Central memory CD8-positive, alpha-beta T cell (primary cell): ENCODE measurements at regions not wholly inside any gene's neighbourhood (a gene's known extent, or its start where the extent isn't known, plus 50 kb on each side); places are given as distances from the start of the nearest gene placed in this dataset.

Experiments used
- ATAC-seq: fragments of 150-1000 bp; cut with Tn5 transposase; replicated peaks from 2 replicates; pipeline ENCODE4 v1.10.0; 2022; ENCODE audit warnings: mild to moderate bottlenecking, moderate FRiP score, moderate number of reproducible peaks; ENCODE audit not compliant: poor library complexity, severe bottlenecking; ENCODE audit errors: extremely low read depth
- DNase-seq, 2 donors: peaks; one replicate each; pipeline ENCODE4 v3.0.0; 2021; ENCODE audit warnings: low spot score in 2 of 2
- H3K27ac Mint-ChIP-seq: one replicate; pipeline ENCODE4 v1.8.0; 2022; ENCODE audit warnings: low read depth, mild to moderate bottlenecking, moderate library complexity, mixed read lengths
- H3K27me3 Mint-ChIP-seq: one replicate; pipeline ENCODE4 v1.8.0; 2022; ENCODE audit warnings: mixed read lengths
- H3K36me3 Mint-ChIP-seq: one replicate; pipeline ENCODE4 v1.8.0; 2022; ENCODE audit warnings: mild to moderate bottlenecking, moderate library complexity, mixed read lengths; ENCODE audit not compliant: insufficient read depth
- H3K4me1 Mint-ChIP-seq: one replicate; pipeline ENCODE4 v1.8.0; 2022; ENCODE audit warnings: mixed read lengths
- H3K4me3 Mint-ChIP-seq: one replicate; pipeline ENCODE4 v1.8.0; 2022; ENCODE audit warnings: mild to moderate bottlenecking, moderate library complexity, mixed read lengths
- H3K9me3 Mint-ChIP-seq: one replicate; pipeline ENCODE4 v1.8.0; 2022; ENCODE audit warnings: mixed read lengths

GRCh38 chr3:124431331-124431994 lies 298.8 kb upstream of the UMPS start:
- DNase-seq (no peak), ATAC-seq (no peak)
- Mint-ChIP-seq H3K4me1 (no peaks in the 10 kb centered on the region), H3K27me3 (peaks cover 44% of the 10 kb centered on the region), H3K27ac (no peak overlapping the region), H3K9me3 (no peaks in the 10 kb centered on the region), H3K4me3 (no peak overlapping the region), H3K36me3 (no peaks in the 10 kb centered on the region)

GRCh38 chr3:124434176-124434575 lies 296.1 kb upstream of the UMPS start:
- Mint-ChIP-seq H3K9me3 (no peaks in the 10 kb centered on the region), H3K27ac (no peak overlapping the region), H3K36me3 (no peaks in the 10 kb centered on the region), H3K4me1 (no peaks in the 10 kb centered on the region), H3K27me3 (peaks cover 35% of the 10 kb centered on the region), H3K4me3 (no peak overlapping the region)
- ATAC-seq (no peak), DNase-seq (no peak)

GRCh38 chr3:124435467-124435866 lies 294.8 kb upstream of the UMPS start:
- ATAC-seq (no peak), DNase-seq (no peak)
- Mint-ChIP-seq H3K4me3 (no peak overlapping the region), H3K27ac (no peak overlapping the region), H3K36me3 (no peaks in the 10 kb centered on the region), H3K27me3 (peaks cover 28% of the 10 kb centered on the region), H3K9me3 (no peaks in the 10 kb centered on the region), H3K4me1 (no peaks in the 10 kb centered on the region)

GRCh38 chr3:124438813-124439212 lies 291.4 kb upstream of the UMPS start:
- H3K9me3 Mint-ChIP-seq: no peaks in the 10 kb centered on the region
- no peaks in the 10 kb centered on the region for H3K36me3 Mint-ChIP-seq
- peaks cover 38% of the 10 kb centered on the region for H3K27me3 Mint-ChIP-seq
- no peak overlapping the region for H3K27ac Mint-ChIP-seq
- no peak for ATAC-seq
- no peaks in the 10 kb centered on the region for H3K4me1 Mint-ChIP-seq
- H3K4me3 Mint-ChIP-seq: no peak overlapping the region
- DNase-seq: no peak

GRCh38 chr3:124439603-124440002 lies 290.6 kb upstream of the UMPS start:
- ATAC-seq: no peak
- H3K27me3 Mint-ChIP-seq: peaks cover 46% of the 10 kb centered on the region
- no peaks in the 10 kb centered on the region for H3K9me3 Mint-ChIP-seq
- H3K36me3 Mint-ChIP-seq: no peaks in the 10 kb centered on the region
- DNase-seq: no peak
- H3K4me1 Mint-ChIP-seq: no peaks in the 10 kb centered on the region
- H3K27ac Mint-ChIP-seq: no peak overlapping the region
- no peak overlapping the region for H3K4me3 Mint-ChIP-seq

- no peaks in the 10 kb centered on the region for H3K4me1 Mint-ChIP-seq
- ATAC-seq (no peak), DNase-seq (no peak)
- no peaks in the 10 kb centered on the region for H3K9me3 Mint-ChIP-seq
- no peak overlapping the region for H3K4me3 Mint-ChIP-seq
- H3K27me3 Mint-ChIP-seq: peaks cover 50% of the 10 kb centered on the region
- H3K36me3 Mint-ChIP-seq: no peaks in the 10 kb centered on the region
- H3K27ac Mint-ChIP-seq: no peak overlapping the region
Observed at GRCh38 chr3:124441766-124442165, 288.5 kb upstream of the UMPS start.

GRCh38 chr3:124442463-124442862 lies 287.8 kb upstream of the UMPS start:
- Mint-ChIP-seq H3K9me3 (no peaks in the 10 kb centered on the region), H3K4me1 (no peaks in the 10 kb centered on the region), H3K36me3 (no peaks in the 10 kb centered on the region), H3K27ac (no peak overlapping the region), H3K27me3 (peaks cover 53% of the 10 kb centered on the region), H3K4me3 (no peak overlapping the region)
- no peak for ATAC-seq
- no peak for DNase-seq

GRCh38 chr3:124443446-124443845 lies 286.8 kb upstream of the UMPS start:
- Mint-ChIP-seq H3K27ac (no peak overlapping the region), H3K36me3 (no peaks in the 10 kb centered on the region), H3K4me1 (no peaks in the 10 kb centered on the region), H3K27me3 (peaks cover 63% of the 10 kb centered on the region), H3K4me3 (no peak overlapping the region), H3K9me3 (no peaks in the 10 kb centered on the region)
- no peak for DNase-seq
- no peak for ATAC-seq

- ATAC-seq (no peak), DNase-seq (no peak)
- Mint-ChIP-seq H3K9me3 (no peaks in the 10 kb centered on the region), H3K27ac (no peak overlapping the region), H3K36me3 (no peaks in the 10 kb centered on the region), H3K27me3 (peaks cover 69% of the 10 kb centered on the region), H3K4me1 (no peaks in the 10 kb centered on the region), H3K4me3 (no peak overlapping the region)
Observed at GRCh38 chr3:124444075-124444474, 286.2 kb upstream of the UMPS start.

- no peaks in the 10 kb centered on the region for H3K4me1 Mint-ChIP-seq
- H3K27ac Mint-ChIP-seq: no peak overlapping the region
- no peak for DNase-seq
- H3K4me3 Mint-ChIP-seq: no peak overlapping the region
- no peak for ATAC-seq
- H3K36me3 Mint-ChIP-seq: no peaks in the 10 kb centered on the region
- peaks cover 73% of the 10 kb centered on the region for H3K27me3 Mint-ChIP-seq
- H3K9me3 Mint-ChIP-seq: no peaks in the 10 kb centered on the region
Observed at GRCh38 chr3:124444896-124445295, 285.4 kb upstream of the UMPS start.

GRCh38 chr3:124447845-124448244 lies 282.4 kb upstream of the UMPS start:
- Mint-ChIP-seq H3K36me3 (no peaks in the 10 kb centered on the region), H3K27me3 (peaks cover 64% of the 10 kb centered on the region), H3K9me3 (no peaks in the 10 kb centered on the region), H3K27ac (no peak overlapping the region), H3K4me3 (no peak overlapping the region), H3K4me1 (no peaks in the 10 kb centered on the region)
- DNase-seq (no peak), ATAC-seq (no peak)

GRCh38 chr3:124448954-124449353 lies 281.3 kb upstream of the UMPS start:
- no peak for DNase-seq
- no peak overlapping the region for H3K27ac Mint-ChIP-seq

GRCh38 chr3:124450366-124450765 lies 279.9 kb upstream of the UMPS start:
- Mint-ChIP-seq H3K4me3 (no peak overlapping the region), H3K36me3 (no peaks in the 10 kb centered on the region), H3K27ac (no peak overlapping the region), H3K9me3 (no peaks in the 10 kb centered on the region), H3K27me3 (peaks cover 70% of the 10 kb centered on the region), H3K4me1 (no peaks in the 10 kb centered on the region)
- DNase-seq (no peak), ATAC-seq (no peak)

More at GRCh38 chr3:124448954-124449353, 281.3 kb upstream of the UMPS start:
- H3K9me3 Mint-ChIP-seq: no peaks in the 10 kb centered on the region
- H3K36me3 Mint-ChIP-seq: no peaks in the 10 kb centered on the region
- peaks cover 67% of the 10 kb centered on the region for H3K27me3 Mint-ChIP-seq
- no peak for ATAC-seq
- H3K4me1 Mint-ChIP-seq: no peaks in the 10 kb centered on the region
- no peak overlapping the region for H3K4me3 Mint-ChIP-seq
